HG03139 (cell line): ENCODE measurements at regions not wholly inside any gene's neighbourhood (a gene's known extent, or its start where the extent isn't known, plus 50 kb on each side); places are given as distances from the start of the nearest gene placed in this dataset.
"Not testable (repeated sequence)": the region's sequence is repeated elsewhere in the genome, so short reads cannot be mapped to it uniquely, and the experiment has no call there.

Experiments used
- ATAC-seq: cut with Tn5 transposase; IDR thresholded peaks from one replicate; pipeline ENCODE4 v1.9.1; 2021; ENCODE audit not compliant: unreplicated experiment

DNA sequence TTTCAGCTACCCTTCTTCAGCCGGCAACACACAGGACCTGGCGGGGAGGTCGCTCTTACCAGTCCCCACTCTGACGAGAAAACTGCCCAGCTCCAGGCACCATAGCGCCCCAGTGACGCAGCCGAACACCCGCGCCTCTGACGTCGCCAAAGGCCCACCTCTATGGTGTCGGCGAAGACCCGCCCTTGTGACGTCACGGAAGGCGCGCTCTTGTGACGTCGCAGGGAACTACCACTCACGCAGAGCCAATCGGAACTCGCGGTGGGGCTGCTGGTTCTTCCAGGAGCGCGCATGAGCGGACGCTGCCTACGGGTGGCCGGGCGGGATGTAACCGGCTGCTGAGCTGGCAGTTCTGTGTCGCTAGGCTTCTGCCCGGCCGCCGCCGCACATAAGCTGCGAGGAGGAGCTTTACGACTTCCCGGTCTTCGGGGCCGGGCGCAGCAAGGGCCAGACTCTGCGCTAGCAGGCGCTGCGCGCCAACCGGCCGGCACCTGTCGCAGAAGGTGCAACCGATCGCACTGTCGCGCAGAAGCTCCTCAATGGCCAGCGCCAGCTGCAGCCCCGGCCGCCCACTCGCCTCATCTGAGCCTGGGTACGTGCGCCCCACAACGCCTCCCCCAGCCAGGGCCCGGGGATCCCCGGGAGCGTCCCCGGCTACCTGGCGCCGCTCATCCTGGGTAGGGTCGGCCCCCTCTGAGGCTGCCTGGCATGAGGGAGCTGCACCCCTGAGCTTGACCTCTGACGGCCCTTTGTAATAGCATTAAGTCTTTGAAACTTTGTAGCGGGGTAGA lies 121.3 kb upstream of the FBXO28 start:
- ATAC-seq, result peak; percentile 100

DNA sequence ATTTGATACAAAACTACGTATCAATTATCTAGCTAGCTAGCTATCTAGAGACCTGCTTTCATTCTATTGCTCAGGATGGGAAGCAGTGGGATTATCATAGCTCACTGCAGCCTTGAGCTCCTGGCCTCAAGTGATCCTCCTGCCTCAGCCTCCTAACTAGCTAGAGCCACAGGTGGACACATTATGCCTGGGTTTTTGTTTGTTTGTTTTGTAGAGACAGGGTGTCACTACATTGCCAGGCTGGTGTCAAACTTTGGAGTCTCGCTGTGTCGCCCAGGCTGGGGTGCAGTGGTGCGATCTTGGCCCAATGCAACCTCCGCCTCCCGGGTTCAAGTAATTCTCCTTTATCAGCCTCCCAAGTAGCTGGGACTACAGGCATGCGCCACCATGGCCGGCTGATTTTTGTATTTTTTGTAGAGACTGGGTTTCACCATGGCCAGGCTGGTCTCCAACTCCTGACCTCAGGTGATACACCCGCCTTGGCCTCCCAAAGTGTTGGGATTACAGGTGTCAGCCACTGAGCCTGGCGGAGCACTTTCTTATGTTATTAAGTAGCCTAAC lies 122.5 kb upstream of the FBXO28 start:
- ATAC-seq, result not testable (repeated sequence)

DNA sequence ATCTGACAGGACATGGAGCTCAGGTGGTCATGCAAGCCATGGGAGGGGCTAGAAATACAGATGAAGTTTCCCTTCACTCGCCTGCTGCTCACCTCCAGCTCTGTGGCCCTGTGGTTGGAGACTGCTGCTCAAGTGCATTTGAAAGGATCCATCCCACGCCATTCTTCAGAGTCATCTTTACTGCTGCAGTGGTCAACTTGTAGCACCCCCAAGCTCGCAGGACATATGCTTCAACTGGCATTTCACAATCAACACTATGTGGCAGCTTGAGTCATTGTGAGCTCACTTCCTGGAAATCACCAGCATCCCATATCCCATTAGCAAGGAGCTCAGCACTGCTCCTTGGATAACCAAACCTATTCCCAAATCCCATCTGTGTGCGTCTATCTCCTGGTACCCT lies 116.2 kb upstream of the TP53BP2 start:
- not testable (repeated sequence) for ATAC-seq

DNA sequence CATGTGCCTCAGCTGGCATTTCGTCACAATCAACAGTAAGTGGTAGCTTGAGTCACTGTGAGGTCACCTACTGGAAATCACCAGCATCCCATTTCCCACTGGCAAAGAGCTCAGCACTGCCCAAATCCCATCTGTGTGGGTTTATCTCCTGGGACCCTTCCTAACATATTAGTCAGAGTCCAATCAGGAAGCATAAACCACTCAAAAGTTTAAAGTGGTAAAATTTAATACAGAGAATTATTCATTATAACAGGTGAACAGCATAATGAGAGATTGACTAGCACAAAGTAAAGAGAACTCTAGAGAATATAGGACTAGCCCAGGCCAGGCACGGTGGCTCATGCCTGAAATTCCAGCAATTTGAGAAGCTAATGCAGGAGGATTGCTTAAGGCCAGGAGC lies 107.1 kb upstream of the TP53BP2 start:
- ATAC-seq, result not testable (repeated sequence)

DNA sequence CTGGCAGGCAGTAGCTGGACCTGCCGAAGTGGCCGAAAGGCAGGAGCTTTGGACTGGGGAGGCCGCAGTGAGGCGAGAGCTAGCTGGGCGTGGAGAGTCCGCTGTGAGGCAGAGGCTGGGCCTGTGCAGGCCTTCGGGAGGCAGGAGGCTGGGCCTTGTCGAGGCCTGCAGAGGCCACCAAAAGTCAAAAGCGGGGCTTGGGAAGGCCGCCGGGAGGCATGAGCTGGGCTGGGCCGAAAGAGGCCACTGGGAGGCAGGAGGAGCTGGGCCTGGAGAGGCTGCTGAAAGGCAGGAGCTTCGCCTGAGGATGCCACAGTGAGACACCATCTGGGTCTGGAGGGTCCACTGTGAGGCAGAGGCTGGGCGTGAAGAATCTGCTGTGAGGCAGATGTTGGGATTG lies 105.8 kb upstream of the TP53BP2 start:
- not testable (repeated sequence) for ATAC-seq

DNA sequence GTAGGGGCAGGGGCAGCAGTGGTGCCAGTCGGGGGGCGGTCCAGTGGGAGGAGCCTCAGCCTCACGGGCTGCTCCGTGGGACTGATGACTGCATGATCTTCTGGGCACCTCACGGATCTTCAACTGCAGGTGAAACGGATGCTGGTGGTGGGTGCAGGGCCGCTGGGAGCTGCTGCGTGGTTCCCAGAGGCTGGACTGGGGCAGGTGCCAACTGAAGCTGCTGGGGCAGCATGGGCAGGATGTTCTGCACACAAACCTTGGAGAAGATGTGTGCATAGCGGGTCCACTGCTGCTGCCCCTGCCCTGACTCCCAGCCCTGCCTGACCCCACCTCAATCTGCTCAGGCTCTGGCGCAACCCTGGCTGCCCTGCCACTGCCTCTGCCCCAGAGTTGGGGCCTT lies 104.2 kb upstream of the TP53BP2 start:
- not testable (repeated sequence) for ATAC-seq

DNA sequence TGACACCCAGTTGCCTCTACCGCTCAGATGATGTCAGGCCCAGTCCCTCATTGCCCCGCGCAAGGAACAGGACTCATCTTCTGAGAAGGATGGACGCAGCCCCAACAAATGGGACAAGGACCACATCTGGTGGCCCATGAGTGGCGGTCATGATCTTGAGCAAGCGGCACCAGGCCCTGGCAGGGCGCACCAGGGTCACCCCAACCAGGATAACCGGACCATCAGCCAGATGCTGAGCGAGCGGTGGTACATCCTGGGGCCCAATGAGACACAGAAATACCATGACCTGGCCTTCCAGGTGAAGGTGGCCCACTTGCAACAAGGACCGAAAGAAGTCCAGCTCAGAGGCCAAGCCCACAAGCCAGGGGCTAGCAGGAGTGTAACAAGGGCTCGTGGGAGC lies 102.3 kb upstream of the TP53BP2 start:
- not testable (repeated sequence) for ATAC-seq

DNA sequence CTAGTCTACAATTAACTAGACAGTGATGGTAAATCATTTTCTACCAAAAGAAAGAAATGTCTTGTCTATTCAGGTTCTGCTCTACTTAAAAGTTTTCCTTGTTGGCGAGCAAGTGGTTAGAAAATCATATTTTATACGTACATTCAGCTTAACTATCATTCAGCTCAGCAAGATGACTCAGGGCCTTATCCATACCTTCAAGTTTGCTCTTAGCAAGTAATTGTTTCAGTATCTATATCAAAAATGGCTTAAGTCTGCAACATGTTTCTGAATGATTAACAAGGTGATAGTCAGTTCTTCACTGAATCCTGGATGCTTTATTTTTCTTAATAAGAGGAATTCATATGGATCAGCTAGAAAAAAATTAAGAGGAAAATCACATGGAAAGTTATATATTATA lies 90.8 kb upstream of the TP53BP2 start:
- not testable (repeated sequence) for ATAC-seq

DNA sequence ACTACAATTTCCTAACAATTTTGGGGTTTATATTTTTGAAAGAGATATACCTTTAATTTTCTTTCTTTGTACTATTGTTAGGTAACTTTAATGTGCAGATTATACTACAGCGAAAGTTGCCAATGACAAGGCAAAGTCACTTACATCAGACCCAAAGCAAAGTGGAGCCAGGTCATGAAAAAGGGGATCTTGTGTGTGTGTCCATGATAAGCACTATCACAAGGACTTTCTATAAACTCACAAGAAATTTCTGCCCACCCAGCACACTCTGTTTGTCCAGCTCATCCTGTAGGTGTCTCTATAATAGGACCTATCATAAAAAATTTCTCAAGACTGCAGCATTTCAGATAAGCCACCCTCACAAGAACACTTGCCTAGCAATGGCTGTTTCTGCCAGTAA lies 85.7 kb upstream of the TP53BP2 start:
- ATAC-seq, result not testable (repeated sequence)

DNA sequence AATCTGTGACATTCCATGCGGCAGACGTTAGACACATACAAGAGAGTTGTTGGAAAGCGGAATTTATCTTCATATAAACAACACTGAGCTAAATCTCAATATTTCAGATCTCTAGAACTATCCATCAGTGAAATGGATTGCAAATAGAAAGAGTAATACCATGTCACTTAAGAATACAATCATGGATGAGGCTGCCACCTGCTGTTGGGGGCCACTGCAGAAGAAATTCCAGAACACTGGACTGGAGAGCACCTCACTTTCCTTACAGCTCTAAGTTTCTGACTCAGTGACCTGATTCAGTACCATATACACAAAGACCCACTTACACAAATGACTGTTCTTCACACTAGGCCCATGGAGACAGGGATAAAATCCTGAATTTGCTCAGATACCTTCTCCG lies 75.1 kb upstream of the TP53BP2 start:
- ATAC-seq, result not testable (repeated sequence)

DNA sequence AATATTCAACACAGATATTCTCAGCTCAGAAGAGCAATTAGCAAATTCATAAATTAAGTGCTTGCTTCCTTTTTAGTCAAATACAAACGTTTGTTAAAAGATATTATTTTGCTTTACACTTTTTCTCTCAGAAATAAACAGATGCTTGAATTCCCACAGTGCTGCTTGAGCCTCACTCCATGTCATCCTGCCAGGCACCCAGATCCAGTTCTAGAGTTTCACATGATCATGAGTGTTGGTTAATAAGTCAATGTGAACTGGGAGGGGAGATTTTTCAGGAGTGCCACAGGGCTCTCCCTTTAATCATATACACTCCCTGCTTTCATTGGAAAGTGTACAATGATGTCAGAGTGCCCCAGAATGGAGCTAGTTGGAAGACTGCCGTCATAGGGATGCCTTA lies 69.7 kb upstream of the TP53BP2 start:
- not testable (repeated sequence) for ATAC-seq

DNA sequence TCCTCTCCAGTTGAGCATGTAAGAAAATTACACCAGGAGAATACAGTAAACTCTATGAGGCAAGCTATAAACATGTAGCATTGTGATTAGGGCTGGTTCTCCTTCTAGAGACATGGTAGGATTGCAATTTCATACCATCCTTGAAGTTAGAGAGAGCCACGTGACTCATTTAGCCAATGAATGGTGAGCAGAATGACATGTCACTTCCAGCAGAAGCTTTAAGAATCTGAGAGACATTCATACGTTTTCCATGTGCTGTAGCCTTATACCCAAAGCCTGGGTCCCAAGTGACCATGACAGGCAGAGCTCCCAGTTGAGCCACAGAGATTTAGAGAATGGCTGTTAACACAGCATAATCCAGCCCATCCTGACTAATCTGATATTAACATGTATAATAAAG lies 68.0 kb upstream of the TP53BP2 start:
- not testable (repeated sequence) for ATAC-seq

DNA sequence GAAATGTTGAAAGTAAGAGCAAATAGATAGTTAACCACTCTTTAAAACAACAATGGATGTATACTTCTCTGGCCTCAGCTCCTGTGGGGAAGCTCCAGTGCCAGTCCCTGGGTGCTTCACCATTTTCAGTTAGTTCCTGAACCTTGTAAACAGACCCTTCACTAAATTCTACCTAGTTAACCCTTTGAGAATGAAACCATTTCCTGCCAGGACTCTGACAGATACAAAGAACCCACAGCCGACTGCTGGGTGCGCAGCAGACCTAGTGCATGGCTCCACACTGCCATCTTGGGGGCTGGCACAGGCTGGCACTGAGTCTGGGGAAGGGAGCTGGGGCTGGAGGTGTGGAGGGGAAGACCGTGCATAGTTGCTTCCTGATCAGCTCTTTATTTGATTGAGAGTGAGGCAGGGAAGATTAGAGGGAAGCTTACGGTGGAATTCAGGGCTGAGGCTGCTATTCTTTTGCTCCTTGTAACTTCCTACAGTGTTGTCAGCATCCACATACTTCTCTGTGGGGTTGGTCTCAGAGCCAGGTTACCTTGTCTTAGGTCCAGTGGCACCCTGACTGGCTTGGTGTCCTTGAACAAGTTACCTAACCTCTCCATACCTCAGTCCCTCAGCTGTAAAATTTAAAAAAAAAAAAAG lies 62.3 kb upstream of the TP53BP2 start:
- not testable (repeated sequence) for ATAC-seq

DNA sequence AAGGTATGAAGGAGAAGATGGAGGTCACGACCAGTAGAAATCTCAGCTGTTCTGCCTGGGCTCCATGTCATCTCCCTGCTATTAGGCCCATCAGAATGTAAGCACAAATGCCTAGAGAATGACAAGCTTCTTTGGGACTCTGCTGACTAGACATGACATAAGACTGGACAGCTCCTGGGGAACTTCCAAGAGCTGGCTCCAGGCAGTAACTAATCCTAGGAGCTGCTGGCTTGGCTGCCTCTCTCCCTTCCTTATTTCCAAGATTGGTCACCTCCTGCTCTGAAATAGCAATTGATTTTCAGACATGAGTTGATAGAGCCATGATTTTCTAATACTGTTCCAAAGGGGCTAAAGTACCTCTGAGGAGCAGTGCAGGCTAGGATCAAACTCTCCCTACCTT lies 57.5 kb upstream of the TP53BP2 start:
- ATAC-seq, result not testable (repeated sequence)

DNA sequence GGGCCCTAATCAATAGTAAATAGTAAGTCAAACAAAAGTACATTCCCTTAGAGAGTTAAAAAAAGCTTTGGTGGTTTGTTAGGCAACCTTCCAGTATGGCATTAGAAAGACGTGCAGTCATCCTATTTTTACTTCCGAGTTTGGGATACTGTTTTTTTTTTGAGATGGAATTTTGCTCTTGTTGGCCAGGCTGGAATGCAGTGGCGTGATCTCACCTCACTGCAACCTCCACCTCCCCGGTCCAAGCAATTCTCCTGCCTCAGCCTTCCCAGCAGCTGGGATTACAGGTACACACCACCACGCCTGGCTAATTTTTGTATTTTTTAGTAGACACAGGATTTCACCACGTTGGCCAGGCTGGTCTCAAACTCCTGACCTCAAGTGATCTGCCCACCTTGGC lies 54.0 kb upstream of the TP53BP2 start:
- not testable (repeated sequence) for ATAC-seq

DNA sequence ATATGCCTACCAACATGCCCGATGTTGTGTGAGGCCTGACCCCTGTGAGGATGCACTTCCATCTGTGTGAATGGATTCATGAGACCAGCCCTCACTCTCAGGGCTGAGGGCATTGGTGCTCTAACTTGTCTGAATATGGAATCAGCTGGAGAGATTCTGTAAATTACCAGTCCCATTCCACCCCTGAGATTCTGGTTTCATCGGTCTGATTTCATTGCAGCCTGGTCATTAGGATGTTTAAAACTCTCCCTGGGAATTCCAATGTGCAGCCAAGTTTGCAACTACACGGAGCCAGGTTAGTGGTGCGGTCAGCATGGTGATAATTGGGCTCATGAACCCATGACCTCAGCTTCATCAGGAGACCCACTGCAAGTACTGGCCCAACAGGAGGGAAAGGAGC lies 51.4 kb upstream of the TP53BP2 start:
- ATAC-seq, result not testable (repeated sequence)

DNA sequence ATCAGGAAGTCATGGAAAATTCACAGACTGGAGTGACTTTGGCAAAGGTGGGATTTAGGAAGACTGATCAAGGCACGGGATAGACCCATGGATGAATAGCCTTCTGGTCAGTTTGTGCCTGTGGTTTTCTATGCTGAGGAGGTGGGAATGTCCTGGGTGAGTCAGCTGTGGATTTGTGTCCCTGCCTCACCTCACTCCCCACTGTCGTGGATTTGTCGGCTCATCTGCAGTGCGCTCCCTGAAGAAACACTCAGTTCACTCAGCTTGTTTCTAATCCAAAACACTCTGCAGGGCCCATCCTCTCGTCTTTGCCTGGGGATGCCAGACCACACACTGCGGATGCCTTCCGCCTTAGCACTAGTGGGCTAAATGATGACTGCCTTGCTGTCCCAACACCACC lies 50.2 kb upstream of the TP53BP2 start:
- ATAC-seq, result not testable (repeated sequence)
